Activated CD4-positive, alpha-beta T cell treated with anti-CD3 and anti-CD28 coated beads, Interleukin-2, Interleukin-6, amounts not matched to agents 100 ng/mL and 50 ng/mL, durations not matched to agents 16 hours and 8 hours (primary cell): ENCODE measurements at regions not wholly inside any gene's neighbourhood (a gene's known extent, or its start where the extent isn't known, plus 50 kb on each side); places are given as distances from the start of the nearest gene placed in this dataset.
"Not testable (repeated sequence)": the region's sequence is repeated elsewhere in the genome, so short reads cannot be mapped to it uniquely, and the experiment has no call there.

Source experiments
- DNase-seq: peaks from one replicate; pipeline ENCODE4 v3.0.0-alpha.2; 2020

- no peak for DNase-seq
Observed at GRCh38 chr14:25843481-25844470, 754.1 kb downstream of the NOVA1 start.

- no peak for DNase-seq
Observed at GRCh38 chr14:25841226-25841625, 756.6 kb downstream of the NOVA1 start.

- no peak for DNase-seq
Observed at GRCh38 chr14:25837551-25837965, 760.3 kb downstream of the NOVA1 start.

- DNase-seq = no peak
Observed at GRCh38 chr14:25836636-25837035, 761.2 kb downstream of the NOVA1 start.

GRCh38 chr14:25833341-25834126, 764.3 kb downstream of the NOVA1 start:
- peak; percentile 16 for DNase-seq

GRCh38 chr14:25832585-25832984, 765.2 kb downstream of the NOVA1 start:
- no peak for DNase-seq

GRCh38 chr14:25828562-25828961, 769.3 kb downstream of the NOVA1 start:
- no peak for DNase-seq

- DNase-seq = no peak
Observed at GRCh38 chr14:25826105-25826504, 771.7 kb downstream of the NOVA1 start.

- DNase-seq = no peak
Observed at GRCh38 chr14:25820368-25820767, 770.4 kb upstream of the STXBP6 start.

GRCh38 chr14:25814622-25815021, 764.7 kb upstream of the STXBP6 start:
- DNase-seq = not testable (repeated sequence)

- no peak for DNase-seq
Observed at GRCh38 chr14:25803386-25804018, 753.6 kb upstream of the STXBP6 start.

- no peak for DNase-seq
Observed at GRCh38 chr14:25800841-25801240, 750.9 kb upstream of the STXBP6 start.

- DNase-seq = no peak
Observed at GRCh38 chr14:25788252-25788651, 738.3 kb upstream of the STXBP6 start.

- DNase-seq = no peak
Observed at GRCh38 chr14:25765909-25766308, 716.0 kb upstream of the STXBP6 start.

GRCh38 chr14:25759920-25760655, 710.1 kb upstream of the STXBP6 start:
- no peak for DNase-seq

- no peak for DNase-seq
Observed at GRCh38 chr14:25759256-25759655, 709.3 kb upstream of the STXBP6 start.

GRCh38 chr14:25757364-25757763, 707.4 kb upstream of the STXBP6 start:
- no peak for DNase-seq

GRCh38 chr14:25756876-25757275, 706.9 kb upstream of the STXBP6 start:
- no peak for DNase-seq

- no peak for DNase-seq
Observed at GRCh38 chr14:25753130-25753529, 703.2 kb upstream of the STXBP6 start.

GRCh38 chr14:25750436-25750835, 700.5 kb upstream of the STXBP6 start:
- DNase-seq = no peak
